ENCODE measurements at regions not wholly inside any gene's neighbourhood (a gene's known extent, or its start where the extent isn't known, plus 50 kb on each side); places are given as distances from the start of the nearest gene placed in this dataset.

DNA sequence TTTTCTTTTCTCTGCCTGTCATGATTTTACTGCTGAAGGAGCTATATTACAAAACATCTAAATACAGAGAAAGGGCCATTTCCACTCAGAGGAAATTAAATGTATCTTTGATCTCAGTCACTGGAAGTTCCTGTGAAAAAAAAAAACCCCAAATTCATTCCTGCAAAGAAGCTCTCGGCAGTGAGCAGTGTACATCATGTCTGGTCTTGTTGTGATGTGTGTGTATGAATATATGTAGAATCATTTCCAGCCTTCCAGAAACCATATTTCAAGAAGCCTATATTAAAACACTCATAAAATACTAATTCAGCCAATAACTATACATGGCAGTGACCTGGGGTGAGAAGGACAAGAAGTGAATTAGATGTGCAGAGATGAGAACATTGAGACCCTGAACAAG is 393.2 kb upstream of the TENM4 start:
- TF ChIP-seq POLR2A (IDR thresholded peaks at IDR 0.05; ENCODE audit: low read length) (no peak), GATA1 (IDR thresholded peaks at IDR 0.05; ENCODE audit: low read depth, low read length) (no peak)
